ENCODE measurements at regions not wholly inside any gene's neighbourhood (a gene's known extent, or its start where the extent isn't known, plus 50 kb on each side); places are given as distances from the start of the nearest gene placed in this dataset.

DNA sequence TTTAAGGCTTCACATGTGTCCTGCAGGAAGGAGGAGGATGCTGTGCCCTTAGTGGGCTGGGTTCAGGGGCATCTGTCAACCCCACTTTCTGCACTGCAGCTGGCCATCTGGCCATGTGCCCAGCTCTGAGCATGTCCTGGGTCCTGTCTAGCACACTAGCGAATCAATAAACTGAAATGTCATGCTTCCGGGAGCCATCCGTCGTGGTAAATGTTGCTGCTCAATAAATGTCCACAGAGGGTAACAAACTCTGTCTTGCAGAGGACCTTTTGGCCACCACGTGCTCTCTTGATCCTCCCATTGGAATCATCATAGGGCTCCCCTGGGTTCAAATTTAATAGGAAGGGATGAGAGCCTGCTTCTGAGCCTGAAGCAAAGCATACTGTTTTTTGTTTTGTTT is 168.6 kb upstream of the PIRT start:
- Histone ChIP-seq H2AFZ (ENCODE audit: low read depth, low read length) (no peak overlapping the region), H3K4me2 (ENCODE audit: low read length) (no peak overlapping the region), H3K27me3 (ENCODE audit: low read depth, low read length) (no peaks in the 10 kb centered on the region), H3K9me3 (ENCODE audit: insufficient read depth, low read length) (no peaks in the 10 kb centered on the region), H4K20me1 (ENCODE audit: insufficient read depth, low read length) (no peaks in the 10 kb centered on the region), H3K9ac (ENCODE audit: low read length) (no peak overlapping the region), H3K4me3 (ENCODE audit: low read length) (no peak overlapping the region), H3K4me1 (ENCODE audit: low read length) (no peaks in the 10 kb centered on the region), H3K27ac (ENCODE audit: low read length) (no peak overlapping the region), H3K79me2 (ENCODE audit: low read length) (no peaks in the 10 kb centered on the region), H3K36me3 (replicated peaks; ENCODE audit: low read depth, low read length) (no peaks in the 10 kb centered on the region)
- TF ChIP-seq, protein P1, sequence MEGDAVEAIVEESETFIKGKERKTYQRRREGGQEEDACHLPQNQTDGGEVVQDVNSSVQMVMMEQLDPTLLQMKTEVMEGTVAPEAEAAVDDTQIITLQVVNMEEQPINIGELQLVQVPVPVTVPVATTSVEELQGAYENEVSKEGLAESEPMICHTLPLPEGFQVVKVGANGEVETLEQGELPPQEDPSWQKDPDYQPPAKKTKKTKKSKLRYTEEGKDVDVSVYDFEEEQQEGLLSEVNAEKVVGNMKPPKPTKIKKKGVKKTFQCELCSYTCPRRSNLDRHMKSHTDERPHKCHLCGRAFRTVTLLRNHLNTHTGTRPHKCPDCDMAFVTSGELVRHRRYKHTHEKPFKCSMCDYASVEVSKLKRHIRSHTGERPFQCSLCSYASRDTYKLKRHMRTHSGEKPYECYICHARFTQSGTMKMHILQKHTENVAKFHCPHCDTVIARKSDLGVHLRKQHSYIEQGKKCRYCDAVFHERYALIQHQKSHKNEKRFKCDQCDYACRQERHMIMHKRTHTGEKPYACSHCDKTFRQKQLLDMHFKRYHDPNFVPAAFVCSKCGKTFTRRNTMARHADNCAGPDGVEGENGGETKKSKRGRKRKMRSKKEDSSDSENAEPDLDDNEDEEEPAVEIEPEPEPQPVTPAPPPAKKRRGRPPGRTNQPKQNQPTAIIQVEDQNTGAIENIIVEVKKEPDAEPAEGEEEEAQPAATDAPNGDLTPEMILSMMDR (IDR thresholded peaks at IDR 0.05; ENCODE audit: low read depth, low read length) = no peak
- no peak for TF ChIP-seq EZH2phosphoT487 (IDR thresholded peaks at IDR 0.05; ENCODE audit: low read depth)

DNA sequence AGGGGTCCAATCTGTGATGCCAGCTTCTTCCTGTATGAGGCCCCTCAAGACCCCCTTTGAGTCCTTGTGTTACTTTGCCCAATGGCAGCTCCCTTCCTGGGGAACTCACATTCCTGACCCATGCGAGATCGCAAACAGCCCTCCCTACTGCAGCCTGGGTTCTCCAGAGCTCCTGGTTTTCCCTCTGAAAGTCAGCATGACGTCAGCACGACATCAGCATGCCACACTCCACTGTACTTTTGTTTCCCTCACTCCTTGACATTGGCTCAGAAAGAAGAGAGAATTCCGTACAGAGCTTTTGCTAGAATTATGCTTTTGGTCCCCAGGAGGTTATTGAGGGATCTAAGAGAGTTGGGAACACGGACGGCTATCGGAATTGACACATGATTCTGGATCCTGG is 168.1 kb upstream of the PIRT start:
- no peak overlapping the region for H3K4me3 ChIP-seq (ENCODE audit: low read length)
- H3K79me2 ChIP-seq (ENCODE audit: low read length) = no peaks in the 10 kb centered on the region
- H3K9ac ChIP-seq (ENCODE audit: low read length) = no peak overlapping the region
- no peaks in the 10 kb centered on the region for H3K9me3 ChIP-seq (ENCODE audit: insufficient read depth, low read length)
- no peak overlapping the region for H3K4me2 ChIP-seq (ENCODE audit: low read length)
- TF ChIP-seq, protein P1 (IDR thresholded peaks at IDR 0.05; ENCODE audit: low read depth, low read length) = no peak
- no peak for TF ChIP-seq EZH2phosphoT487 (IDR thresholded peaks at IDR 0.05; ENCODE audit: low read depth)
- H2AFZ ChIP-seq (ENCODE audit: low read depth, low read length) = no peak overlapping the region
- no peak overlapping the region for H3K27ac ChIP-seq (ENCODE audit: low read length)
- no peaks in the 10 kb centered on the region for H3K4me1 ChIP-seq (ENCODE audit: low read length)
- H4K20me1 ChIP-seq (ENCODE audit: insufficient read depth, low read length) = no peaks in the 10 kb centered on the region
- no peaks in the 10 kb centered on the region for H3K36me3 ChIP-seq (replicated peaks; ENCODE audit: low read depth, low read length)
- no peaks in the 10 kb centered on the region for H3K27me3 ChIP-seq (ENCODE audit: low read depth, low read length)

DNA sequence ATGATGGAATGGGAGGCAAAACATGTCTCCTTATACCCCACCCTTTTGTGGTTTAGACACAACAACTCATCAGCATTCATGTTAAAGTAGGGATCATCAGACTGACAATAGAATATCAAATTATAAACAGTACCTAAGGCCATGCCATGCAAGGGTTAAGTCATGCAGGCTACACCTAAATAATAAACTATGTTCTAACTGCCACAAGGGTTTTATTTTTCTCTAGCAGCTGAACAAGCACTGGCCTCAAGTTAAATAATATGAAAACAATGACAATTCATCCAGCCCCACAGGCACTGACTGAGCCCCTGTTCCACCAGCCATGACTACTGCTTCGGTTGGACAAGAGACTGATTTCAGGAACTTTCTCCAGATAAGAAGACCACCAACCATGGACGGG is 164.5 kb upstream of the PIRT start:
- no peaks in the 10 kb centered on the region for H4K20me1 ChIP-seq (ENCODE audit: insufficient read depth, low read length)
- H3K36me3 ChIP-seq (replicated peaks; ENCODE audit: low read depth, low read length) = no peaks in the 10 kb centered on the region
- H3K4me2 ChIP-seq (ENCODE audit: low read length) = no peak overlapping the region
- no peaks in the 10 kb centered on the region for H3K27me3 ChIP-seq (ENCODE audit: low read depth, low read length)
- TF ChIP-seq, protein P1 (IDR thresholded peaks at IDR 0.05; ENCODE audit: low read depth, low read length) = no peak
- TF ChIP-seq EZH2phosphoT487 (IDR thresholded peaks at IDR 0.05; ENCODE audit: low read depth) = no peak
- no peak overlapping the region for H3K27ac ChIP-seq (ENCODE audit: low read length)
- H3K9me3 ChIP-seq (ENCODE audit: insufficient read depth, low read length) = no peaks in the 10 kb centered on the region
- no peaks in the 10 kb centered on the region for H3K79me2 ChIP-seq (ENCODE audit: low read length)
- no peak overlapping the region for H3K9ac ChIP-seq (ENCODE audit: low read length)
- H3K4me3 ChIP-seq (ENCODE audit: low read length) = no peak overlapping the region
- H3K4me1 ChIP-seq (ENCODE audit: low read length) = no peaks in the 10 kb centered on the region
- no peak overlapping the region for H2AFZ ChIP-seq (ENCODE audit: low read depth, low read length)

DNA sequence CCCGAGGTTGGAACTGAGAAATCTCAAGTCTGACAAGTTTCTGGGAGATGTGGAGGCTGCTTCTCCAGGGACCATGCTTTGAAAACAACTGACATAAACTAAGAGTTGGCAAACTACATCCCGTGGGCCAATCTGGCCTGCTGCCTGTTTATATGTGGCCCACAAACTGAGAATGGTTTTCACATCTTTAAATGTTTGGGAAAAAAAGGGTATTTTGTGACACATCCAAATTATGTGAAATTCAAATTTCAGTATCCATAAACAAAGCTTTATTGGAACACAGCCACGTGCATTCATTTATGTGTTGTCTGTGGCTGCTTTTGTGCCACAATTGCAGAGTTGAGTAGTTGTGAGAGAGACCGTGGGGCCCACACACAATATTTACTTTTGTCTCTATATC is 163.8 kb upstream of the PIRT start:
- Histone ChIP-seq H3K36me3 (replicated peaks; ENCODE audit: low read depth, low read length) (no peaks in the 10 kb centered on the region), H3K79me2 (ENCODE audit: low read length) (no peaks in the 10 kb centered on the region), H3K27me3 (ENCODE audit: low read depth, low read length) (no peaks in the 10 kb centered on the region), H3K4me2 (ENCODE audit: low read length) (no peak overlapping the region), H3K4me1 (ENCODE audit: low read length) (no peaks in the 10 kb centered on the region), H3K9me3 (ENCODE audit: insufficient read depth, low read length) (no peaks in the 10 kb centered on the region), H3K4me3 (ENCODE audit: low read length) (no peak overlapping the region), H3K9ac (ENCODE audit: low read length) (no peak overlapping the region), H2AFZ (ENCODE audit: low read depth, low read length) (no peak overlapping the region), H4K20me1 (ENCODE audit: insufficient read depth, low read length) (no peaks in the 10 kb centered on the region), H3K27ac (ENCODE audit: low read length) (no peak overlapping the region)
- TF ChIP-seq, protein P1 (IDR thresholded peaks at IDR 0.05; ENCODE audit: low read depth, low read length) = no peak
- TF ChIP-seq EZH2phosphoT487 (IDR thresholded peaks at IDR 0.05; ENCODE audit: low read depth) = no peak

All from OCI-LY3 (cell line).